HEK293T (cell line): ENCODE measurements at regions not wholly inside any gene's neighbourhood (a gene's known extent, or its start where the extent isn't known, plus 50 kb on each side); places are given as distances from the start of the nearest gene placed in this dataset.

Source experiments
- CTCF ChIA-PET: fragments of 350-600 bp; formaldehyde crosslinking; extraction: SDS; loops from one replicate; lab custom pipeline; 2021; ENCODE audit warnings: antibody characterized with exemption, inconsistent platforms; lab: Yijun Ruan, JAX
- POLR2A ChIA-PET: fragments of 350-600 bp; formaldehyde crosslinking; extraction: SDS; loops from one replicate; lab custom pipeline; 2020; ENCODE audit warnings: antibody characterized with exemption, inconsistent platforms; lab: Yijun Ruan, JAX
- DNase-seq: peaks from one replicate; pipeline ENCODE4 v3.0.0; 2012; ENCODE audit warnings: mixed read lengths; ENCODE audit errors: extremely low spot score
- ARNT ChIP-seq: fragments of 450-650 bp; IDR thresholded peaks from 2 replicates; pipeline ENCODE4 v1.6.1; 2017; ENCODE audit warnings: mild to moderate bottlenecking
- BHLHE40 ChIP-seq: fragments of 450-650 bp; IDR thresholded peaks from 2 replicates; pipeline ENCODE4 v1.6.1; 2016; ENCODE audit warnings: mild to moderate bottlenecking, moderate library complexity, borderline replicate concordance
- CTBP1 ChIP-seq: fragments of 450-650 bp; IDR thresholded peaks from 2 replicates; pipeline ENCODE4 v1.6.1; 2016; ENCODE audit warnings: borderline replicate concordance
- ELF4 ChIP-seq: fragments of 450-650 bp; IDR thresholded peaks from 2 replicates; pipeline ENCODE4 v1.6.1; 2017; ENCODE audit warnings: antibody characterized with exemption
- FOXA1 ChIP-seq: fragments of 450-650 bp; IDR thresholded peaks from 2 replicates; pipeline ENCODE4 v1.6.1; 2016; ENCODE audit warnings: mild to moderate bottlenecking
- FOXK2 ChIP-seq: fragments of 450-650 bp; IDR thresholded peaks from 2 replicates; pipeline ENCODE4 v1.6.1; 2016; ENCODE audit warnings: mild to moderate bottlenecking
- FOXM1 ChIP-seq: fragments of 450-650 bp; IDR thresholded peaks from 2 replicates; pipeline ENCODE4 v1.6.1; 2017; ENCODE audit warnings: mild to moderate bottlenecking, borderline replicate concordance
- HDGF ChIP-seq: fragments of 450-650 bp; IDR thresholded peaks from 2 replicates; pipeline ENCODE4 v1.6.1; 2017; ENCODE audit warnings: antibody characterized with exemption, borderline replicate concordance
- L3MBTL2 ChIP-seq: fragments of 450-650 bp; conservative IDR thresholded peaks from 2 replicates; pipeline ENCODE4 v1.6.1; 2016; ENCODE audit warnings: mild to moderate bottlenecking
- LEF1 ChIP-seq: fragments of 450-650 bp; IDR thresholded peaks from 2 replicates; pipeline ENCODE4 v1.6.1; 2017; ENCODE audit warnings: mild to moderate bottlenecking, borderline replicate concordance
- NFRKB ChIP-seq: fragments of 450-650 bp; IDR thresholded peaks from 2 replicates; pipeline ENCODE4 v1.6.1; 2016; ENCODE audit warnings: mild to moderate bottlenecking, moderate library complexity
- SP1 ChIP-seq: fragments of 450-650 bp; IDR thresholded peaks from 2 replicates; pipeline ENCODE4 v1.6.1; 2017
- SUZ12 ChIP-seq: fragments of 450-650 bp; IDR thresholded peaks from 2 replicates; pipeline ENCODE4 v1.6.1; 2016; ENCODE audit warnings: mild to moderate bottlenecking
- TARDBP ChIP-seq: fragments of 450-650 bp; IDR thresholded peaks from 2 replicates; pipeline ENCODE4 v1.6.1; 2016
- ZNF384 ChIP-seq: fragments of 450-650 bp; IDR thresholded peaks from 2 replicates; pipeline ENCODE4 v1.6.1; 2016
- TF ChIP-seq, protein P1 (sequence below): fragments of 450-650 bp; IDR thresholded peaks from 2 replicates; pipeline ENCODE4 v1.6.1; 2016

DNA sequence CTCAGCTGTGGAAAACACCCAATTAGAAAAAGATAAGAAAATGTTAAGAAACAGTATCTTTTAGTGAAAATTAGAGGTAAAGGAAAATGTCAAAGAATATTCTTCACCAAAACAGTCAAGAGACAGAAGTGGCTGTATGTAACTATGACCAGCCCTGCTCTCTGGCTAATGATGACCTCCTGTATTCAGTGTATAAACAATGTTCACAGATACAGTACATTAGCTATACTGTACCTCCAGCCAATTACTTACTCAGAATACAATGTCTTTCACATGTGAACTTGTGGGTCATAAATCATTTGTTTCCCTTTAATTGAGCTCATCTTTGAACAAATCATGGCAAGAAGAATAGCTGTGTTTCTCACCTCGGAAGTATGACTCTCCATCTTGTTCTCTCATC, 432.0 kb downstream of the LMO4 start:
- ChIA-PET CTCF (no interaction called here), POLR2A (no interaction called here)
- TF ChIP-seq, protein P1, sequence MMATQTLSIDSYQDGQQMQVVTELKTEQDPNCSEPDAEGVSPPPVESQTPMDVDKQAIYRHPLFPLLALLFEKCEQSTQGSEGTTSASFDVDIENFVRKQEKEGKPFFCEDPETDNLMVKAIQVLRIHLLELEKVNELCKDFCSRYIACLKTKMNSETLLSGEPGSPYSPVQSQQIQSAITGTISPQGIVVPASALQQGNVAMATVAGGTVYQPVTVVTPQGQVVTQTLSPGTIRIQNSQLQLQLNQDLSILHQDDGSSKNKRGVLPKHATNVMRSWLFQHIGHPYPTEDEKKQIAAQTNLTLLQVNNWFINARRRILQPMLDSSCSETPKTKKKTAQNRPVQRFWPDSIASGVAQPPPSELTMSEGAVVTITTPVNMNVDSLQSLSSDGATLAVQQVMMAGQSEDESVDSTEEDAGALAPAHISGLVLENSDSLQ: peak; percentile 2; the same call in 1 of the 2 replicates
- TF ChIP-seq BHLHE40 (no peak), HDGF (no peak), ARNT (no peak), CTBP1 (no peak), FOXA1 (no peak), FOXK2 (no peak), SP1 (no peak), LEF1 (no peak)
- DNase-seq: no peak

DNA sequence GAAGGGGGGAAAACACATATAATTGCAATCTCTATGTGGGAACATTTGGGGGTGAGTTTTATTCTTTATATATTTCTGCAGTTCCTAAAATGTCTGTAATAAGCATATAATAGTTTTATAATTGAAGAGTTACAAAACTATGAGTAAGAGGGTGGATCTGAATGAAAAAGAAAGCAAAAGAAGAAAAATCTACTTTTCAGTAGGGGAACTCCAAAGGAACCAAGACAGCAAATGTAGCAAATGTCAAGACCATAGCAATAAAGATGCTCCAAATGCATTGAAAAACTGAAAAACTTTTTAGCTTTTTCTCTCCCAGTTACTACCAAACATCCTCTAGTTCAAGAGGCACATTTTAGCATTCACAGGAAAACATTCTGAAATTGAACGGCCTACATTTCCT, 434.8 kb downstream of the LMO4 start:
- no peak for DNase-seq
- ChIA-PET CTCF (no interaction called here), POLR2A (no interaction called here)
- no peak for TF ChIP-seq LEF1
- TF ChIP-seq FOXA1: no peak
- TF ChIP-seq FOXM1: no peak
- TF ChIP-seq ELF4: no peak
- no peak for TF ChIP-seq SUZ12
- TF ChIP-seq BHLHE40: no peak
- TF ChIP-seq NFRKB: no peak
- TF ChIP-seq ZNF384: no peak
- TF ChIP-seq HDGF: no peak

DNA sequence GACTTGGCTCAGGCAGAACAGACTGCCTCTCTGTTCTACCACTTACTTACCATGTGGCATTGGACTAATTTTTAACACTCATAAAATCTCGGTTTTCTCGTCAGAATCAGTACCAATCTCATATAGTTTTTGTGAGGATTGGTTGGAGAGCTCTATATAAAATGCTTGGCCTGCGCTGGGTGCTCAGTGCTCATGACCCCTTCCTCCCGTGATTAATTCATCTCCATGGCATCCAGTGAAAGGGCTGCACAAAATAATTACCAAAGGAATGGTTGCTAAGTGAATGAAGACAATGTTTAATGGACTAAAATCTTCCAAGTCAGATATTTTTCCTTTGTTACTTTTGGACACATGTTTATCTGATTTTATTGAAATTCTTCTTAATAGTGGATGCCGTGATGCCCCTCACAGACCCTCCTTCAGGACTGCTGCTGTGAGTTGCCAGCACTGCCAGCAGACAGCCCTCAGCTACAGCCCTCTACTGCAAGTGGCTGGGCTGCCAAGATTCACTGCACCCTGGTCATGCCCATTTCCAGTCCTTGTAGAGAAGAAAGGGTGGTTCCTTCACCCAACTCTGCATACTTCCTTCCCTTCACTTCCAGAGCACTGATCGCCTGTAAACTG, 436.5 kb downstream of the LMO4 start:
- CTCF ChIA-PET: no interaction called here
- DNase-seq: no peak
- TF ChIP-seq ARNT: no peak
- no peak for TF ChIP-seq SP1
- no peak for TF ChIP-seq LEF1
- no peak for TF ChIP-seq NFRKB
- TF ChIP-seq L3MBTL2: no peak
- TF ChIP-seq BHLHE40: no peak
- no peak for TF ChIP-seq CTBP1
- POLR2A ChIA-PET: no interaction called here

DNA sequence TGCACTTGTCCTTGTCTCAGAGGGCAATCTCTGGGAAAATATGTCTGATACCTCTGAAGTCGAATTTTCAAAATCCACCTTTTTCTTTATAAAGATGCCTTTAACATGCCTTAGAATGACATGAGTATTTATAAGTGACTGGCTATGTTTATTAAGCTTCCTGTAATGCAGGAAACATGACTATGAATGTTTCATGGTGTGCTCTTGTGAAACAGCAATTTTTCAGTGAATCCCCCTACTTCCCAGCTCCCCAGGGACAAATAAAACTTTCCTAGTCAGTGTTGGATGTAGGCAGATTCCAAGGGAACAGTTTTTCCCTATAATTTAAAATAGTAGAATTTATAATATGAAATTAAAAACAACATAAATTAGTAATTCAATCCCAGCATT, 437.0 kb downstream of the LMO4 start:
- TF ChIP-seq ZNF384 (no peak), BHLHE40 (no peak), FOXM1 (no peak), ARNT (no peak), HDGF (no peak), L3MBTL2 (no peak), CTBP1 (no peak), FOXA1 (no peak), LEF1 (no peak), NFRKB (no peak), ELF4 (no peak), SP1 (no peak), FOXK2 (no peak), SUZ12 (no peak), TARDBP (no peak)
- TF ChIP-seq, protein P1: no peak
- DNase-seq: no peak
- ChIA-PET POLR2A (no interaction called here), CTCF (no interaction called here)

DNA sequence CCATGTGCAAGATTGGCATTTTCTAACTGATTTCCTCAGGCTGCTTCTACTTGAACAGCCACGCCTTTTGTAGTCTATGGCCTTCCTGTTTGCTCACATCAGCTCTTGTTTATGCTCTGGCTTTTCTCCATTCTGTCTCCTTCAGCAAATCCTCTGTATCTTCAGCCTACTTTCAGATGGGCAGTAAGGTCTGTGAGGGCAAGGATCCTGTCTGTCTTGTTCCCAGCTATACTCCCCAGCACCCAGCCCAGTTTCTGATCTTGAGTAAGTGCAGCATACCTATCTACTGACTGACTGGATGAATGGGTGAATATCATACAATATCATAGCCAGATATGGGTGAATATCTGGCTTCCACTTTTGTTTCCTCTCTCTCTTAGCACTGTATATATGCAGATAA, 438.1 kb downstream of the LMO4 start:
- TF ChIP-seq HDGF: no peak
- no peak for TF ChIP-seq FOXK2
- TF ChIP-seq ELF4: no peak
- TF ChIP-seq BHLHE40: no peak
- no peak for TF ChIP-seq NFRKB
- TF ChIP-seq SP1: no peak
- TF ChIP-seq SUZ12: no peak
- no peak for DNase-seq
- ChIA-PET CTCF (interaction anchor here (0.6 kb wide), 1 partner anchor 15 kb away, joined by 3 read pairs; no protein-coding TSS in a partner anchor), POLR2A (no interaction called here)

DNA sequence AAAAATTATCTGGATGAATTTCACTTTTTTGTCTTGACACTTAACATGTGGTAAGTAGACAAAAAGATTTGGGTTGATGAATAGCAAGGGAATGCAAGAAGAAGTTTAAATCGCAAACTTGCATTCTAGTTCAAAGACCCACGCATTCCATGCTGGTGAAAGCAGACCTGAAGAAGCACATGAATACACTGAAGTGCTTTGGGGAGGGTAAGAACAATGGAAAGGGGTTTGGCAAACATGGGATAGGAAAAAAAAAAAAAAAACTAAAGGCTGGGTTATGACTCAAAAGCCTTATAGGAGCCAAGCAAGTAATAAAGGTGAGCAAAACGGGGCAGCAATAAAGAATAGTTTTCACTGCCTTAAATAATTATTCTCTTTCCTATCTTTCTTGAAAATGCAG, 450.2 kb downstream of the LMO4 start:
- ChIA-PET POLR2A (no interaction called here), CTCF (interaction anchor here (0.7 kb wide), 1 partner anchor 11 kb away, joined by 3 read pairs; no protein-coding TSS in a partner anchor)
- no peak for TF ChIP-seq ELF4
- TF ChIP-seq, protein P1: no peak
- TF ChIP-seq L3MBTL2: no peak
- TF ChIP-seq ARNT: no peak
- TF ChIP-seq BHLHE40: no peak
- no peak for TF ChIP-seq FOXK2
- TF ChIP-seq FOXA1: no peak
- no peak for TF ChIP-seq SP1
- no peak for TF ChIP-seq TARDBP
- TF ChIP-seq FOXM1: no peak
- no peak for TF ChIP-seq NFRKB
- no peak for TF ChIP-seq SUZ12
- DNase-seq: no peak

DNA sequence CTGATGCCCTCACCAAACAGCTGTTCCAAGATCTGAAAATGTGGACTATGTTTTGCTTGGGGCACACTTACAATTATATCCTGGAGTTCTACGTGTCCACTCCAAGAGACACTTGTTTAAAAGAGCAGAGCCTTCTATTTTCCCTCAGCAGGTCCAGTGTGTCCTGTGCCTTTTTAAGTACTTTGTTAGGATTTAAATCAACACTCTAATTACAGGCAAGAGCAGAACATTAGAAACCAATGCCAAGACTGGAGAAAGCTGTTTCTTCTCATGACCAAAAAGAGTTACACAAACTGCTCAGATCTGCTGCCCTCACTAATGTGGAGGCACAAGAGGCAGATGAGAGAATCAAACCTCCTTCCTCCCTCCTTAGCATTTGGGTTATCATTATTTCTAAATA, 452.9 kb downstream of the LMO4 start:
- POLR2A ChIA-PET: no interaction called here
- CTCF ChIA-PET: no interaction called here

More for the DNA sequence above, 452.9 kb downstream of the LMO4 start:
- TF ChIP-seq LEF1 (no peak), ELF4 (no peak), FOXA1 (no peak), CTBP1 (no peak), HDGF (no peak), L3MBTL2 (no peak)
- TF ChIP-seq, protein P1: no peak
- DNase-seq: no peak
